Esophagus muscularis mucosa (tissue), 4 donors: ENCODE measurements at regions not wholly inside any gene's neighbourhood (a gene's known extent, or its start where the extent isn't known, plus 50 kb on each side); places are given as distances from the start of the nearest gene placed in this dataset.

ENCODE experiments used
- EP300 ChIP-seq: sonication (generic); formaldehyde crosslinking; IDR thresholded peaks from one replicate; pipeline ENCODE4 v1.6.1; 2017; ENCODE audit warnings: antibody characterized with exemption
- POLR2A ChIP-seq: fragments of 450-650 bp; IDR thresholded peaks from one replicate; pipeline ENCODE4 v1.6.1; 2017; ENCODE audit warnings: antibody characterized with exemption, moderate library complexity, mild to moderate bottlenecking, low read depth
- POLR2AphosphoS5 ChIP-seq, 2 donors: sonication (generic); formaldehyde crosslinking; IDR thresholded peaks; one replicate each; pipeline ENCODE4 v1.6.1; 2017; ENCODE audit warnings: antibody characterized with exemption in 2 of 2
- TF ChIP-seq, protein P1 (sequence below), 3 experiments: fragments of 200-600 bp in 2 of 3; fragments of 450-650 bp in 1 of 3; sonication (generic) in 2 of 3; IDR thresholded peaks; one replicate each; pipeline ENCODE4 v1.5.1; 2017 to 2019; ENCODE audit warnings: antibody characterized with exemption in 3 of 3, mild to moderate bottlenecking in 2 of 3, moderate library complexity in 1 of 3

DNA sequence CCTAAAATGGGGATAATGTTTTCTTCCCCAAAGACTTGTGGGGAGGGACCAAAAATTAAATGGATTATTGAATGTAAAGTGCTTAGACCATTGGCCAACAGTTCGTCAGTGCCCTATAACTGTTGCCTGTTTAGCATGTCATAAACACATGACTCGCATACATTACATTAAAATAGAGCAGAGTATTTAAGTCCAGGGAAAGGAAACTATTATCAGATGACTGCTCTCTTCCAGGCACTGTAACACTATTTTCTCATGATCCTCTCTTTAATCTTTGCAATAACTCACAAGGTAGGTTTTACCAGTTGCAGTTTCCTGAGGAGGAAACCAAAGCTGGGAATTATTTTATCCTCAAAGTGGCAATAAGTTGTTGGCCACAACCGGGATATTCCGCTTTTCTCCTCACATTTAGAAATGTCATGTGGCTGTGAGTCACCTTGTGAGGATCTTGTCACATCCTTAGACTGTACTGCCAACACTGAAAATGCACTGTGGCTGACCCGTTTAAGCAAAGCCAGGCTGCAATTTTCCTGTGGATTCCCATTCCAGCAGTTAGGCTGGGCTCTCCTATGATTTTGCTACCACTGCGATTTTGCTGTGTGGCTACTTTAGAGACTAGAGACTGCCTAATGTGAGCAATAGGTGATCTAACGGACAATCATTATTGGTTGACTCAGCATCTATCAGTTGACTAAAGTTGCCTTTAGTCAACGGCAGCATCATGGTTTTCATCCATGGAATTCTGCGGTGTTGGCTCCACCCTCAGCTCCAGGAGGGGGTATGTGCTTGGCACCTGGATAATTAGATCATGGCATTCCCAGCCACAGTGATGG, 58.3 kb upstream of the DHX40 start:
- TF ChIP-seq, protein P1, sequence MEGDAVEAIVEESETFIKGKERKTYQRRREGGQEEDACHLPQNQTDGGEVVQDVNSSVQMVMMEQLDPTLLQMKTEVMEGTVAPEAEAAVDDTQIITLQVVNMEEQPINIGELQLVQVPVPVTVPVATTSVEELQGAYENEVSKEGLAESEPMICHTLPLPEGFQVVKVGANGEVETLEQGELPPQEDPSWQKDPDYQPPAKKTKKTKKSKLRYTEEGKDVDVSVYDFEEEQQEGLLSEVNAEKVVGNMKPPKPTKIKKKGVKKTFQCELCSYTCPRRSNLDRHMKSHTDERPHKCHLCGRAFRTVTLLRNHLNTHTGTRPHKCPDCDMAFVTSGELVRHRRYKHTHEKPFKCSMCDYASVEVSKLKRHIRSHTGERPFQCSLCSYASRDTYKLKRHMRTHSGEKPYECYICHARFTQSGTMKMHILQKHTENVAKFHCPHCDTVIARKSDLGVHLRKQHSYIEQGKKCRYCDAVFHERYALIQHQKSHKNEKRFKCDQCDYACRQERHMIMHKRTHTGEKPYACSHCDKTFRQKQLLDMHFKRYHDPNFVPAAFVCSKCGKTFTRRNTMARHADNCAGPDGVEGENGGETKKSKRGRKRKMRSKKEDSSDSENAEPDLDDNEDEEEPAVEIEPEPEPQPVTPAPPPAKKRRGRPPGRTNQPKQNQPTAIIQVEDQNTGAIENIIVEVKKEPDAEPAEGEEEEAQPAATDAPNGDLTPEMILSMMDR (IDR thresholded peaks at IDR 0.05): no peak
- TF ChIP-seq EP300 (no peak), POLR2AphosphoS5 (IDR thresholded peaks at IDR 0.05) (no peak), POLR2A (no peak)
